HUES6 (cell line): ENCODE measurements at regions not wholly inside any gene's neighbourhood (a gene's known extent, or its start where the extent isn't known, plus 50 kb on each side); places are given as distances from the start of the nearest gene placed in this dataset.

Experiments
- H3K27ac ChIP-seq: 2 replicates; pipeline ENCODE4 v1.7.0; 2013; ENCODE audit warnings: low read depth, mild to moderate bottlenecking, low read length, inconsistent platforms
- H3K27me3 ChIP-seq: 2 replicates; pipeline ENCODE4 v1.6.1; 2013; ENCODE audit warnings: low read length; ENCODE audit not compliant: control insufficient read depth, insufficient read depth
- H3K36me3 ChIP-seq: 2 replicates; pipeline ENCODE4 v1.6.1; 2013; ENCODE audit warnings: low read length; ENCODE audit not compliant: control insufficient read depth, insufficient read depth
- H3K4me1 ChIP-seq: 2 replicates; pipeline ENCODE4 v1.6.1; 2013; ENCODE audit warnings: low read length; ENCODE audit not compliant: control insufficient read depth, insufficient read depth
- H3K4me3 ChIP-seq: 2 replicates; pipeline ENCODE4 v1.5.1; 2013; ENCODE audit warnings: low read depth, low read length
- H3K9ac ChIP-seq: one replicate; pipeline ENCODE4 v1.6.1; 2013; ENCODE audit warnings: mild to moderate bottlenecking, low read length
- H3K9me3 ChIP-seq: 2 replicates; pipeline ENCODE4 v1.6.1; 2013; ENCODE audit warnings: low read depth, low read length; ENCODE audit not compliant: control insufficient read depth, insufficient read depth

- Histone ChIP-seq H3K36me3 (no peaks in the 10 kb centered on the region), H3K4me1 (peaks cover 36% of the 10 kb centered on the region), H3K27me3 (peaks cover 10% of the 10 kb centered on the region; the same call in 1 of the 2 replicates), H3K9ac (no peak overlapping the region), H3K9me3 (no peaks in the 10 kb centered on the region), H3K4me3 (no peak overlapping the region), H3K27ac (no peak overlapping the region)
Measured at GRCh38 chr2:176650104-176650837, 381.0 kb downstream of the MTX2 start.

DNA sequence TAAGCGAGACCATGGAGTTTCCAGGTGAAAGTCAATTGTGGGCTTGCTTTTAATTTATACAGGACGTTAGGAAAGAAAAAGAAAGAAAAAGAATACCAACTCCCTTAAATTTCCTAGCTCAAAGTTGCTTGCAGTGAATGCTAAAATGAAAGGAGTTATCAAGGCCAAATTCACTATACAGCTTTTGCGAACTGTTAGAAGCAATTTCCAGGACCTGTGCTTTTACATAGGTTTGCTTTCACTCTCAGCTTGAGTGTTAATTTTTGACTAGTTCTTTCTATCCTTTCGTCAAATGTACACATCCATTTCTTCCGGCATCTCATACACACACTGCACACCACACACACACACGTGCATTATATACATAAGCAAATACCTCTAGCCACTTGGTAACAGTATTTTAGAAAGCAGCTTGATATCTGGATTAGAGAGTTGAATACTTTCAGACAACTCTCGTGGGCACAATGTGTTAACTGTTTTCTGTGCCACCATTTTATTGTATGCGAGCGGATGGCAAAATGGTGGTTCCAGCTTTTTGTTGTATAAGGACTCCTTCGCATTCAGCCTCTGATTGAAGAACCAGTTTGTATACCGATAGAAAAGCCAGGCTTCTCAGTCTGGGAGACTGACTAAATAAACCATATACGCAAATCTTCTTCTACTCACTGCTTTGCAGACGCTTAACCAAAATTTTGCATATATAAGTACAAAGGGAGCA, 381.8 kb downstream of the MTX2 start:
- Histone ChIP-seq H3K27ac (no peak overlapping the region), H3K4me1 (peaks cover 31% of the 10 kb centered on the region), H3K27me3 (peaks cover 6% of the 10 kb centered on the region; the same call in 1 of the 2 replicates), H3K9ac (no peak overlapping the region), H3K36me3 (no peaks in the 10 kb centered on the region), H3K9me3 (no peaks in the 10 kb centered on the region), H3K4me3 (no peak overlapping the region)

GRCh38 chr2:176652300-176653182, 383.3 kb downstream of the MTX2 start:
- H3K36me3 ChIP-seq: no peaks in the 10 kb centered on the region
- H3K9me3 ChIP-seq: no peaks in the 10 kb centered on the region
- no peak overlapping the region for H3K27ac ChIP-seq
- peaks cover 3% of the 10 kb centered on the region; the same call in 1 of the 2 replicates for H3K27me3 ChIP-seq
- peaks cover 18% of the 10 kb centered on the region for H3K4me1 ChIP-seq
- H3K9ac ChIP-seq: no peak overlapping the region
- H3K4me3 ChIP-seq: no peak overlapping the region

GRCh38 chr2:176653479-176654443, 384.5 kb downstream of the MTX2 start:
- no peaks in the 10 kb centered on the region for H3K36me3 ChIP-seq
- H3K27ac ChIP-seq: no peak overlapping the region

GRCh38 chr2:176656038-176656775, 387.0 kb downstream of the MTX2 start:
- Histone ChIP-seq H3K4me1 (peaks cover 13% of the 10 kb centered on the region; the same call in 1 of the 2 replicates), H3K4me3 (no peak overlapping the region), H3K36me3 (no peaks in the 10 kb centered on the region), H3K9me3 (no peaks in the 10 kb centered on the region), H3K9ac (no peak overlapping the region), H3K27me3 (no peaks in the 10 kb centered on the region), H3K27ac (no peak overlapping the region)

More at GRCh38 chr2:176653479-176654443, 384.5 kb downstream of the MTX2 start:
- Histone ChIP-seq H3K4me1 (peaks cover 13% of the 10 kb centered on the region; the same call in 1 of the 2 replicates), H3K27me3 (no peaks in the 10 kb centered on the region), H3K9ac (no peak overlapping the region), H3K4me3 (no peak overlapping the region), H3K9me3 (no peaks in the 10 kb centered on the region)

DNA sequence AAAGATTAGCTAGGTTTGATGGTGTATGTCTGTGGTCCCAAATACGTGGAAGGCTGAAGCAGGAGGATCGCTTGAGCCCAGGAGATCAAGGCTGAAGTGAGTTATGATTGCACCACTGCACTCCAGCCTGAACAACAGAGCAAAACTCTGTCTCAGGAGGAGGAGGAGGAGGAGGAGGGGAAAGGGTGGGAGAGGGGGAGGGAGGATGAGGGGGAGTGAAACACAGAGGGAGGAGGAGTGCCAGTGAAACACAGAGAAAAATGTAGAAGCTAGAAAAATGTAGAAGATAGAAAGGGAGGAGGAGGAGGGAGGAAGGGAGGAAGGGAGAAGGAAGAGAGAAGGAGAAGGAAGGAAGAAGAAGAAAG, 387.5 kb downstream of the MTX2 start:
- H3K36me3 ChIP-seq: no peaks in the 10 kb centered on the region
- H3K9me3 ChIP-seq: no peaks in the 10 kb centered on the region

GRCh38 chr2:176657393-176657792, 388.2 kb downstream of the MTX2 start:
- no peak overlapping the region for H3K9ac ChIP-seq
- peaks cover 13% of the 10 kb centered on the region; the same call in 1 of the 2 replicates for H3K4me1 ChIP-seq
- H3K36me3 ChIP-seq: no peaks in the 10 kb centered on the region

More for the DNA sequence above, 387.5 kb downstream of the MTX2 start:
- Histone ChIP-seq H3K4me3 (no peak overlapping the region), H3K4me1 (peaks cover 13% of the 10 kb centered on the region; the same call in 1 of the 2 replicates), H3K27ac (no peak overlapping the region), H3K9ac (no peak overlapping the region), H3K27me3 (no peaks in the 10 kb centered on the region)

DNA sequence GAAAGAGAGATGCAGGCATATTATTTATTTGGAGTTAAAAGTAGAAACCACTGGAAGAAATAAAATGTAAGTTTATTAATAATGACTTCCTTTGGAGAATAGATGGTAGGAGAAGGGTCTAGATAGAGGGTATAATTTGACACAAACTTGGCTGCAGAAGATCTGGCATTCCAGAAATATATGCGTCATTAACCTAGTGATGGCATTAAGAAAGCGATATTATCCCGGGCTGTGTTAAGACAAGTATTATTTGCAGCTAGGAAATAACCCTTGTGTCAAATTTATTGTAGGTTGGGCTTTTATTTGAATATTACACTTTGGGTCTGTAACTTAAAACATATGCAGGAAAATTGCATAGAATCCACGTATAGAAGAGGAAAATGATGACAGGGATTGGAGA, 389.5 kb downstream of the MTX2 start:
- H3K4me1 ChIP-seq: peaks cover 6% of the 10 kb centered on the region; the same call in 1 of the 2 replicates
- H3K27me3 ChIP-seq: peaks cover 6% of the 10 kb centered on the region; the same call in 1 of the 2 replicates

More at GRCh38 chr2:176657393-176657792, 388.2 kb downstream of the MTX2 start:
- H3K27me3 ChIP-seq: no peaks in the 10 kb centered on the region; the same call in 1 of the 2 replicates
- H3K4me3 ChIP-seq: no peak overlapping the region
- H3K27ac ChIP-seq: no peak overlapping the region
- H3K9me3 ChIP-seq: no peaks in the 10 kb centered on the region

GRCh38 chr2:176662753-176663152, 393.5 kb downstream of the MTX2 start:
- Histone ChIP-seq H3K27ac (no peak overlapping the region), H3K4me1 (no peaks in the 10 kb centered on the region; the same call in 1 of the 2 replicates), H3K27me3 (peaks cover 13% of the 10 kb centered on the region; the same call in 1 of the 2 replicates), H3K9ac (no peak overlapping the region), H3K9me3 (no peaks in the 10 kb centered on the region), H3K36me3 (no peaks in the 10 kb centered on the region), H3K4me3 (no peak overlapping the region)

More for the DNA sequence above, 389.5 kb downstream of the MTX2 start:
- Histone ChIP-seq H3K9me3 (no peaks in the 10 kb centered on the region), H3K27ac (no peak overlapping the region), H3K4me3 (no peak overlapping the region), H3K36me3 (no peaks in the 10 kb centered on the region), H3K9ac (no peak overlapping the region)
